ENCODE measurements at regions not wholly inside any gene's neighbourhood (a gene's known extent, or its start where the extent isn't known, plus 50 kb on each side); places are given as distances from the start of the nearest gene placed in this dataset.

- DNase-seq (ENCODE audit: extremely low spot score in 2 of 2) = no peak
- Histone ChIP-seq H3K36me3 (no peaks in the 10 kb centered on the region), H3K27me3 (no peaks in the 10 kb centered on the region), H3K4me3 (no peak overlapping the region), H3K4me1 (no peaks in the 10 kb centered on the region), H3K9me3 (no peaks in the 10 kb centered on the region), H3K27ac (no peak overlapping the region)
- TF ChIP-seq CTCF (IDR thresholded peaks at IDR 0.05) = no peak
- no peak for TF ChIP-seq POLR2AphosphoS5 (IDR thresholded peaks at IDR 0.05; ENCODE audit: insufficient read depth in 1 of 2, low read depth in 1 of 2)
- TF ChIP-seq POLR2A (IDR thresholded peaks at IDR 0.05) = no peak
- intact Hi-C loops (cut with DNase I) = no loop called here
These were observed 388.3 kb upstream of the SMIM21 start for GRCh38 chr18:75815767-75816166.

- Histone ChIP-seq H3K4me1 (peaks cover 10% of the 10 kb centered on the region), H3K27ac (no peak overlapping the region), H3K4me3 (no peak overlapping the region), H3K9me3 (no peaks in the 10 kb centered on the region), H3K36me3 (no peaks in the 10 kb centered on the region), H3K27me3 (no peaks in the 10 kb centered on the region)
- no peak for TF ChIP-seq POLR2A (IDR thresholded peaks at IDR 0.05)
- no peak for TF ChIP-seq POLR2AphosphoS5 (IDR thresholded peaks at IDR 0.05; ENCODE audit: insufficient read depth in 1 of 2, low read depth in 1 of 2)
- no peak for TF ChIP-seq CTCF (IDR thresholded peaks at IDR 0.05)
- no peak for DNase-seq (ENCODE audit: extremely low spot score in 2 of 2)
- intact Hi-C loops (cut with DNase I) = no loop called here
These were observed 385.3 kb upstream of the SMIM21 start for GRCh38 chr18:75812761-75813160.

- DNase-seq (ENCODE audit: extremely low spot score in 2 of 2) = no peak
- Histone ChIP-seq H3K36me3 (no peaks in the 10 kb centered on the region), H3K27me3 (no peaks in the 10 kb centered on the region), H3K4me1 (peaks cover 10% of the 10 kb centered on the region), H3K4me3 (no peak overlapping the region), H3K27ac (no peak overlapping the region), H3K9me3 (no peaks in the 10 kb centered on the region)
- TF ChIP-seq POLR2AphosphoS5 (IDR thresholded peaks at IDR 0.05; ENCODE audit: insufficient read depth in 1 of 2, low read depth in 1 of 2) = no peak
- intact Hi-C loops (cut with DNase I) = no loop called here
These were observed 383.6 kb upstream of the SMIM21 start for GRCh38 chr18:75810961-75811551.

GRCh38 chr18:75810516-75810915 lies 383.0 kb upstream of the SMIM21 start:
- H3K27me3 ChIP-seq = no peaks in the 10 kb centered on the region
- no peak overlapping the region for H3K4me3 ChIP-seq
- H3K4me1 ChIP-seq = peaks cover 10% of the 10 kb centered on the region
- H3K36me3 ChIP-seq = no peaks in the 10 kb centered on the region
- intact Hi-C loops (cut with DNase I) = no loop called here
- no peak for TF ChIP-seq CTCF (IDR thresholded peaks at IDR 0.05)
- TF ChIP-seq POLR2A (IDR thresholded peaks at IDR 0.05) = no peak
- TF ChIP-seq POLR2AphosphoS5 (IDR thresholded peaks at IDR 0.05; ENCODE audit: insufficient read depth in 1 of 2, low read depth in 1 of 2) = no peak
- DNase-seq (ENCODE audit: extremely low spot score in 2 of 2) = no peak
- no peaks in the 10 kb centered on the region for H3K9me3 ChIP-seq
- no peak overlapping the region for H3K27ac ChIP-seq

- H3K27me3 ChIP-seq = no peaks in the 10 kb centered on the region
- H3K4me1 ChIP-seq = peaks cover 10% of the 10 kb centered on the region
- no peaks in the 10 kb centered on the region for H3K9me3 ChIP-seq
- no peak overlapping the region for H3K27ac ChIP-seq
- H3K4me3 ChIP-seq = no peak overlapping the region
- no peak for DNase-seq (ENCODE audit: extremely low spot score in 2 of 2)
- TF ChIP-seq CTCF (IDR thresholded peaks at IDR 0.05) (no peak), POLR2AphosphoS5 (IDR thresholded peaks at IDR 0.05; ENCODE audit: insufficient read depth in 1 of 2, low read depth in 1 of 2) (no peak), POLR2A (IDR thresholded peaks at IDR 0.05) (no peak)
- no peaks in the 10 kb centered on the region for H3K36me3 ChIP-seq
- intact Hi-C loops (cut with DNase I) = no loop called here
These were observed 382.4 kb upstream of the SMIM21 start for GRCh38 chr18:75809926-75810255.
